GM12878 (cell line): ENCODE measurements at regions not wholly inside any gene's neighbourhood (a gene's known extent, or its start where the extent isn't known, plus 50 kb on each side); places are given as distances from the start of the nearest gene placed in this dataset.

Experiments
- ATAC-seq: fragments of 200-7000 bp; cut with Tn5 transposase; 3 replicates; pipeline ENCODE4 v1.9.1; 2020; ENCODE audit warnings: mild to moderate bottlenecking, moderate library complexity
- BruUV-seq: library from RNA; stranded (reverse); fragments of 400-500 nt; replicated peaks from 2 replicates; lab custom pipeline; 2021; lab: Mats Ljungman, UMichigan
- CTCF ChIA-PET: fragments of 300-600 bp; sonication (Branson Sonifier 250); formaldehyde crosslinking; extraction: SDS; loops from one replicate; lab custom pipeline; 2021; ENCODE audit warnings: inconsistent platforms; lab: Yijun Ruan, JAX
- POLR2A ChIA-PET: fragments of 350-600 bp; formaldehyde crosslinking; extraction: SDS; loops from one replicate; lab custom pipeline; 2021; ENCODE audit warnings: inconsistent platforms; lab: Charles Lee
- RAD21 ChIA-PET: fragments of 300-600 bp; sonication (Branson Sonifier 250); formaldehyde crosslinking; loops from one replicate; lab custom pipeline; 2023; ENCODE audit warnings: antibody characterized with exemption; ENCODE audit not compliant: unreplicated experiment; lab: Charles Lee
- SMC1A ChIA-PET: fragments of 300-600 bp; sonication (Branson Sonifier 250); formaldehyde crosslinking; loops from one replicate; lab custom pipeline; 2023; ENCODE audit not compliant: unreplicated experiment, uncharacterized antibody; lab: Charles Lee
- DNase-seq: peaks from one replicate; pipeline ENCODE4 v3.0.0-alpha.2; 2011; ENCODE audit warnings: low read depth, low spot score
- FAIRE-seq: peaks from 3 replicates; lab custom pipeline; 2011; peaks lifted over from hg19 to GRCh38; lab: Jason Lieb, UNC
- H2AFZ ChIP-seq: 2 replicates; pipeline ENCODE4 v1.6.0; 2011; ENCODE audit warnings: low read depth, low read length, control low read depth; ENCODE audit not compliant: control insufficient read depth
- H3K27ac ChIP-seq: 2 replicates; pipeline ENCODE4 v1.5.1; 2011; ENCODE audit warnings: control low read depth; ENCODE audit not compliant: control insufficient read depth, insufficient read depth
- H3K27me3 ChIP-seq, 2 experiments: replicated peaks in 1 of 2; 2 replicates each; pipeline versions ENCODE4 v1.6.0 to v1.6.1; 2011; ENCODE audit warnings: low read length in 1 of 2; ENCODE audit not compliant: control insufficient read depth in 2 of 2, insufficient read depth in 2 of 2
- H3K36me3 ChIP-seq, 2 experiments: 2 replicates each; pipeline ENCODE4 v1.5.1; 2011; ENCODE audit warnings: low read length in 1 of 2; ENCODE audit not compliant: control insufficient read depth in 2 of 2, insufficient read depth in 2 of 2
- H3K4me1 ChIP-seq: 2 replicates; pipeline ENCODE4 v1.6.1; 2011; ENCODE audit warnings: mild to moderate bottlenecking, low read length, moderate library complexity, mixed read lengths; ENCODE audit not compliant: control insufficient read depth, insufficient read depth
- H3K4me2 ChIP-seq: 2 replicates; pipeline ENCODE4 v1.6.0; 2011; ENCODE audit warnings: control low read depth; ENCODE audit not compliant: control insufficient read depth, insufficient read depth
- H3K4me3 ChIP-seq: fragments of 200-600 bp; sonication (generic); 2 replicates; pipeline ENCODE4 v1.5.1; 2016
- H3K79me2 ChIP-seq: 2 replicates; pipeline ENCODE4 v1.6.0; 2011; ENCODE audit warnings: low read length; ENCODE audit not compliant: control insufficient read depth, insufficient read depth
- H3K9ac ChIP-seq: 2 replicates; pipeline ENCODE4 v1.8.0; 2011; ENCODE audit warnings: low read length, control low read depth, mixed read lengths; ENCODE audit not compliant: control insufficient read depth, insufficient read depth
- H3K9me3 ChIP-seq: replicated peaks from 3 replicates; pipeline ENCODE4 v1.5.1; 2011; ENCODE audit warnings: mild to moderate bottlenecking, low read length; ENCODE audit not compliant: control insufficient read depth, insufficient read depth
- H4K20me1 ChIP-seq: 2 replicates; pipeline ENCODE4 v1.6.0; 2011; ENCODE audit not compliant: control insufficient read depth, insufficient read depth
- KDM1A ChIP-seq: fragments of 200-600 bp; sonication (generic); IDR thresholded peaks from 2 replicates; pipeline ENCODE4 v1.6.1; 2016; ENCODE audit warnings: borderline replicate concordance
- RCOR1 ChIP-seq: conservative IDR thresholded peaks from 2 replicates; pipeline ENCODE4 v1.6.1; 2012; ENCODE audit warnings: low read depth, low read length, improper control_type of control experiment
- SUZ12 ChIP-seq: fragments of 200-600 bp; sonication (generic); IDR thresholded peaks from one replicate; pipeline ENCODE4 v1.6.1; 2018; ENCODE audit warnings: antibody characterized with exemption, mild to moderate bottlenecking; ENCODE audit not compliant: unreplicated experiment
- TARDBP ChIP-seq: IDR thresholded peaks from 2 replicates; pipeline ENCODE4 v1.6.1; 2016; ENCODE audit warnings: borderline replicate concordance
- ZSCAN29 ChIP-seq: fragments of 450-650 bp; IDR thresholded peaks from 2 replicates; pipeline ENCODE4 v1.6.1; 2017; ENCODE audit warnings: mild to moderate bottlenecking, moderate library complexity
- WGBS: methylation state at CpG from one replicate; pipeline ENCODE4 v1.1.6; 2016; ENCODE audit warnings: low lambda C conversion rate; ENCODE audit not compliant: insufficient replicate concordance, insufficient coverage; ENCODE audit errors: missing lambda C conversion rate; 5-methylcytosine and 5-hydroxymethylcytosine counted together
- in situ Hi-C: fragments of 300-500 bp; cut with MboI; formaldehyde crosslinking; loops from 9 replicates; pipeline ENCODE4 v1.14.3; 2018; ENCODE audit warnings: mixed read lengths
- intact Hi-C: fragments of 100-400 bp; cut with micrococcal nuclease; formaldehyde crosslinking; loops from one replicate; pipeline ENCODE4 v1.14.2; 2022; ENCODE audit not compliant: unreplicated experiment
- TF ChIP-seq, protein P1 (sequence below): IDR thresholded peaks from 2 replicates; pipeline ENCODE4 v1.6.1; 2012; ENCODE audit warnings: improper control_type of control experiment, low read depth, low read length; ENCODE audit not compliant: insufficient replicate concordance
- TF ChIP-seq, protein P2 (sequence below): fragments of 450-650 bp; IDR thresholded peaks from 2 replicates; pipeline ENCODE4 v1.6.1; 2017; ENCODE audit warnings: mild to moderate bottlenecking, moderate library complexity

DNA sequence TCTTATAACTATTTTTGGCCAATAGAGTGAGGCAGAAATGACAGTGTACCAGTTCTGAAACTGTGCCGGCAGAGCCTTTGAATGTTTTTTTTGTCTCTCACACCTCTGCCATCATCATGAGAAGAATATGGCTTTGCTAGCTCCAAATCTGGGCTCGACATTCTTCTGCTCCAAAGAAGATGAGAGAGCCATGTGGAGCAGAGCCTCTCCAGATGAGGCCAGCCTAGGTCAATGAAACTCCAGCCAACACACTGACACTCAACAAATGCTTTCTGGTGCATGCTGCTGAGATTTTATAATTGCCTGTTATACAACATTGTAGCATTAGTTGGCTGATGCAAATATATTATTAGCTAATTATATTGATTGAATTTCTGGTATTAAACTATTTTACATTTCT lies 154.7 kb downstream of the SLC38A4 start:
- CTCF ChIA-PET, result no interaction called here
- H2AFZ ChIP-seq, result no peak overlapping the region
- H3K27ac ChIP-seq, result no peak overlapping the region
- in situ Hi-C loops, result loop anchor here (25.0 kb wide), 1 partner anchor 534 kb away; no protein-coding TSS in a partner anchor
- POLR2A ChIA-PET, result no interaction called here
- no TSS peak for BruUV-seq
- WGBS, result 71% methylated on average over 2 of the region's 2 CpGs
- FAIRE-seq (no peak), ATAC-seq (no peak), DNase-seq (no peak)
- TF ChIP-seq, protein P1, sequence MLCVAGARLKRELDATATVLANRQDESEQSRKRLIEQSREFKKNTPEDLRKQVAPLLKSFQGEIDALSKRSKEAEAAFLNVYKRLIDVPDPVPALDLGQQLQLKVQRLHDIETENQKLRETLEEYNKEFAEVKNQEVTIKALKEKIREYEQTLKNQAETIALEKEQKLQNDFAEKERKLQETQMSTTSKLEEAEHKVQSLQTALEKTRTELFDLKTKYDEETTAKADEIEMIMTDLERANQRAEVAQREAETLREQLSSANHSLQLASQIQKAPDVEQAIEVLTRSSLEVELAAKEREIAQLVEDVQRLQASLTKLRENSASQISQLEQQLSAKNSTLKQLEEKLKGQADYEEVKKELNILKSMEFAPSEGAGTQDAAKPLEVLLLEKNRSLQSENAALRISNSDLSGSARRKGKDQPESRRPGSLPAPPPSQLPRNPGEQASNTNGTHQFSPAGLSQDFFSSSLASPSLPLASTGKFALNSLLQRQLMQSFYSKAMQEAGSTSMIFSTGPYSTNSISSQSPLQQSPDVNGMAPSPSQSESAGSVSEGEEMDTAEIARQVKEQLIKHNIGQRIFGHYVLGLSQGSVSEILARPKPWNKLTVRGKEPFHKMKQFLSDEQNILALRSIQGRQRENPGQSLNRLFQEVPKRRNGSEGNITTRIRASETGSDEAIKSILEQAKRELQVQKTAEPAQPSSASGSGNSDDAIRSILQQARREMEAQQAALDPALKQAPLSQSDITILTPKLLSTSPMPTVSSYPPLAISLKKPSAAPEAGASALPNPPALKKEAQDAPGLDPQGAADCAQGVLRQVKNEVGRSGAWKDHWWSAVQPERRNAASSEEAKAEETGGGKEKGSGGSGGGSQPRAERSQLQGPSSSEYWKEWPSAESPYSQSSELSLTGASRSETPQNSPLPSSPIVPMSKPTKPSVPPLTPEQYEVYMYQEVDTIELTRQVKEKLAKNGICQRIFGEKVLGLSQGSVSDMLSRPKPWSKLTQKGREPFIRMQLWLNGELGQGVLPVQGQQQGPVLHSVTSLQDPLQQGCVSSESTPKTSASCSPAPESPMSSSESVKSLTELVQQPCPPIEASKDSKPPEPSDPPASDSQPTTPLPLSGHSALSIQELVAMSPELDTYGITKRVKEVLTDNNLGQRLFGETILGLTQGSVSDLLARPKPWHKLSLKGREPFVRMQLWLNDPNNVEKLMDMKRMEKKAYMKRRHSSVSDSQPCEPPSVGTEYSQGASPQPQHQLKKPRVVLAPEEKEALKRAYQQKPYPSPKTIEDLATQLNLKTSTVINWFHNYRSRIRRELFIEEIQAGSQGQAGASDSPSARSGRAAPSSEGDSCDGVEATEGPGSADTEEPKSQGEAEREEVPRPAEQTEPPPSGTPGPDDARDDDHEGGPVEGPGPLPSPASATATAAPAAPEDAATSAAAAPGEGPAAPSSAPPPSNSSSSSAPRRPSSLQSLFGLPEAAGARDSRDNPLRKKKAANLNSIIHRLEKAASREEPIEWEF, result no peak
- TF ChIP-seq KDM1A, result no peak
- TF ChIP-seq ZSCAN29, result no peak
- TF ChIP-seq RCOR1, result no peak
- no peak for TF ChIP-seq TARDBP
- TF ChIP-seq, protein P2, sequence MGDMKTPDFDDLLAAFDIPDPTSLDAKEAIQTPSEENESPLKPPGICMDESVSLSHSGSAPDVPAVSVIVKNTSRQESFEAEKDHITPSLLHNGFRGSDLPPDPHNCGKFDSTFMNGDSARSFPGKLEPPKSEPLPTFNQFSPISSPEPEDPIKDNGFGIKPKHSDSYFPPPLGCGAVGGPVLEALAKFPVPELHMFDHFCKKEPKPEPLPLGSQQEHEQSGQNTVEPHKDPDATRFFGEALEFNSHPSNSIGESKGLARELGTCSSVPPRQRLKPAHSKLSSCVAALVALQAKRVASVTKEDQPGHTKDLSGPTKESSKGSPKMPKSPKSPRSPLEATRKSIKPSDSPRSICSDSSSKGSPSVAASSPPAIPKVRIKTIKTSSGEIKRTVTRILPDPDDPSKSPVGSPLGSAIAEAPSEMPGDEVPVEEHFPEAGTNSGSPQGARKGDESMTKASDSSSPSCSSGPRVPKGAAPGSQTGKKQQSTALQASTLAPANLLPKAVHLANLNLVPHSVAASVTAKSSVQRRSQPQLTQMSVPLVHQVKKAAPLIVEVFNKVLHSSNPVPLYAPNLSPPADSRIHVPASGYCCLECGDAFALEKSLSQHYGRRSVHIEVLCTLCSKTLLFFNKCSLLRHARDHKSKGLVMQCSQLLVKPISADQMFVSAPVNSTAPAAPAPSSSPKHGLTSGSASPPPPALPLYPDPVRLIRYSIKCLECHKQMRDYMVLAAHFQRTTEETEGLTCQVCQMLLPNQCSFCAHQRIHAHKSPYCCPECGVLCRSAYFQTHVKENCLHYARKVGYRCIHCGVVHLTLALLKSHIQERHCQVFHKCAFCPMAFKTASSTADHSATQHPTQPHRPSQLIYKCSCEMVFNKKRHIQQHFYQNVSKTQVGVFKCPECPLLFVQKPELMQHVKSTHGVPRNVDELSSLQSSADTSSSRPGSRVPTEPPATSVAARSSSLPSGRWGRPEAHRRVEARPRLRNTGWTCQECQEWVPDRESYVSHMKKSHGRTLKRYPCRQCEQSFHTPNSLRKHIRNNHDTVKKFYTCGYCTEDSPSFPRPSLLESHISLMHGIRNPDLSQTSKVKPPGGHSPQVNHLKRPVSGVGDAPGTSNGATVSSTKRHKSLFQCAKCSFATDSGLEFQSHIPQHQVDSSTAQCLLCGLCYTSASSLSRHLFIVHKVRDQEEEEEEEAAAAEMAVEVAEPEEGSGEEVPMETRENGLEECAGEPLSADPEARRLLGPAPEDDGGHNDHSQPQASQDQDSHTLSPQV, result no peak
- no peak for TF ChIP-seq SUZ12
- no peaks in the 10 kb centered on the region; a peak in 1 of 4 replicates for H3K27me3 ChIP-seq
- intact Hi-C loops, result no loop called here
- H3K4me2 ChIP-seq, result no peak overlapping the region
- H3K79me2 ChIP-seq, result no peaks in the 10 kb centered on the region
- SMC1A ChIA-PET, result interaction anchor here (0.5 kb wide), 1 partner anchor 1619 kb away, joined by 3 read pairs; no protein-coding TSS in a partner anchor
- no peaks in the 10 kb centered on the region for H4K20me1 ChIP-seq
- H3K9ac ChIP-seq, result no peak overlapping the region
- no peaks in the 10 kb centered on the region for H3K4me1 ChIP-seq
- no peak overlapping the region for H3K4me3 ChIP-seq
- RAD21 ChIA-PET, result no interaction called here
- no peaks in the 10 kb centered on the region for H3K9me3 ChIP-seq
- H3K36me3 ChIP-seq, result no peaks in the 10 kb centered on the region; a peak in 1 of 4 replicates
